HAP-1 (cell line): ENCODE measurements at regions not wholly inside any gene's neighbourhood (a gene's known extent, or its start where the extent isn't known, plus 50 kb on each side); places are given as distances from the start of the nearest gene placed in this dataset.

Source experiments
- DNase-seq, 2 experiments: peaks; one replicate each; pipeline ENCODE4 v3.0.0-alpha.2; 2016 to 2020; ENCODE audit warnings: low spot score in 2 of 2
- H3K27me3 ChIP-seq: fragments of 250-450 bp; sonication (Bioruptor Pico); 2 replicates; pipeline ENCODE4 v1.5.1; 2020; ENCODE audit warnings: low read depth, mild to moderate bottlenecking, moderate library complexity
- H3K36me3 ChIP-seq: fragments of 250-450 bp; sonication (Bioruptor Pico); replicated peaks from 2 replicates; pipeline ENCODE4 v1.5.1; 2020; ENCODE audit warnings: mild to moderate bottlenecking
- H3K4me1 ChIP-seq: fragments of 250-450 bp; sonication (Bioruptor Pico); 2 replicates; pipeline ENCODE4 v1.5.1; 2020; ENCODE audit warnings: mild to moderate bottlenecking
- H3K4me3 ChIP-seq: fragments of 250-450 bp; sonication (Bioruptor Pico); 2 replicates; pipeline ENCODE4 v1.5.1; 2020; ENCODE audit warnings: mild to moderate bottlenecking, moderate library complexity
- H3K9me3 ChIP-seq: fragments of 250-450 bp; sonication (Bioruptor Pico); 2 replicates; pipeline ENCODE4 v1.5.1; 2020; ENCODE audit warnings: mild to moderate bottlenecking, moderate library complexity
- in situ Hi-C: fragments of 300-500 bp; cut with MboI; formaldehyde crosslinking; loops from 3 replicates; pipeline ENCODE4 v1.14.3; 2020; ENCODE audit warnings: low sequenced_read_pairs, inconsistent platforms, mixed read lengths

GRCh38 chr10:128211064-128211504 is 84.9 kb upstream of the MKI67 start:
- no peaks in the 10 kb centered on the region for H3K27me3 ChIP-seq
- no peak for DNase-seq
- no peaks in the 10 kb centered on the region for H3K4me1 ChIP-seq
- H3K36me3 ChIP-seq, result no peaks in the 10 kb centered on the region
- in situ Hi-C loops, result no loop called here
- peak overlapping the region; percentile 47 for H3K4me3 ChIP-seq
- no peaks in the 10 kb centered on the region for H3K9me3 ChIP-seq

GRCh38 chr10:128211953-128212727 is 85.9 kb upstream of the MKI67 start:
- peak; percentile 76 to 90 for DNase-seq
- H3K9me3 ChIP-seq, result no peaks in the 10 kb centered on the region
- no peaks in the 10 kb centered on the region for H3K4me1 ChIP-seq
- in situ Hi-C loops, result no loop called here
- no peak overlapping the region for H3K4me3 ChIP-seq
- H3K36me3 ChIP-seq, result no peaks in the 10 kb centered on the region
- no peaks in the 10 kb centered on the region for H3K27me3 ChIP-seq

- Histone ChIP-seq H3K9me3 (no peaks in the 10 kb centered on the region), H3K36me3 (no peaks in the 10 kb centered on the region), H3K4me1 (no peaks in the 10 kb centered on the region), H3K27me3 (no peaks in the 10 kb centered on the region), H3K4me3 (no peak overlapping the region)
- in situ Hi-C loops, result no loop called here
- no peak for DNase-seq
Measured at GRCh38 chr10:128213156-128213555, 86.9 kb upstream of the MKI67 start.

GRCh38 chr10:128215733-128216132 is 89.5 kb upstream of the MKI67 start:
- in situ Hi-C loops, result no loop called here
- Histone ChIP-seq H3K4me3 (no peak overlapping the region), H3K36me3 (no peaks in the 10 kb centered on the region), H3K9me3 (no peaks in the 10 kb centered on the region), H3K4me1 (no peaks in the 10 kb centered on the region), H3K27me3 (no peaks in the 10 kb centered on the region)
- DNase-seq, result no peak

GRCh38 chr10:128217136-128217535 is 90.9 kb upstream of the MKI67 start:
- in situ Hi-C loops, result no loop called here
- H3K4me1 ChIP-seq, result peaks cover 2% of the 10 kb centered on the region; the same call in 1 of the 2 replicates
- H3K27me3 ChIP-seq, result no peaks in the 10 kb centered on the region
- no peaks in the 10 kb centered on the region for H3K9me3 ChIP-seq
- no peak overlapping the region for H3K4me3 ChIP-seq
- H3K36me3 ChIP-seq, result no peaks in the 10 kb centered on the region
- no peak for DNase-seq

GRCh38 chr10:128218161-128218560 is 91.9 kb upstream of the MKI67 start:
- no peaks in the 10 kb centered on the region for H3K36me3 ChIP-seq

GRCh38 chr10:128219295-128219694 is 93.1 kb upstream of the MKI67 start:
- Histone ChIP-seq H3K4me3 (no peak overlapping the region), H3K9me3 (no peaks in the 10 kb centered on the region), H3K36me3 (no peaks in the 10 kb centered on the region), H3K27me3 (no peaks in the 10 kb centered on the region), H3K4me1 (peaks cover 2% of the 10 kb centered on the region; the same call in 1 of the 2 replicates)
- DNase-seq, result no peak
- in situ Hi-C loops, result no loop called here

More at GRCh38 chr10:128218161-128218560, 91.9 kb upstream of the MKI67 start:
- DNase-seq, result no peak
- H3K9me3 ChIP-seq, result no peaks in the 10 kb centered on the region
- no peaks in the 10 kb centered on the region for H3K27me3 ChIP-seq
- in situ Hi-C loops, result no loop called here
- H3K4me3 ChIP-seq, result no peak overlapping the region
- peaks cover 2% of the 10 kb centered on the region; the same call in 1 of the 2 replicates for H3K4me1 ChIP-seq

- no peak for DNase-seq
- no peak overlapping the region for H3K4me3 ChIP-seq
- H3K36me3 ChIP-seq, result no peaks in the 10 kb centered on the region
- no peaks in the 10 kb centered on the region for H3K9me3 ChIP-seq
- peaks cover 2% of the 10 kb centered on the region; the same call in 1 of the 2 replicates for H3K4me1 ChIP-seq
- in situ Hi-C loops, result no loop called here
- H3K27me3 ChIP-seq, result no peaks in the 10 kb centered on the region
Measured at GRCh38 chr10:128220021-128220420, 93.8 kb upstream of the MKI67 start.

- DNase-seq, result no peak
- Histone ChIP-seq H3K4me3 (no peak overlapping the region), H3K27me3 (no peaks in the 10 kb centered on the region), H3K36me3 (no peaks in the 10 kb centered on the region), H3K4me1 (peaks cover 2% of the 10 kb centered on the region; the same call in 1 of the 2 replicates), H3K9me3 (no peaks in the 10 kb centered on the region)
- in situ Hi-C loops, result no loop called here
Measured at GRCh38 chr10:128221117-128221516, 94.9 kb upstream of the MKI67 start.

- Histone ChIP-seq H3K9me3 (no peaks in the 10 kb centered on the region), H3K4me1 (peaks cover 2% of the 10 kb centered on the region; the same call in 1 of the 2 replicates), H3K36me3 (no peaks in the 10 kb centered on the region), H3K4me3 (no peak overlapping the region), H3K27me3 (no peaks in the 10 kb centered on the region)
- in situ Hi-C loops, result no loop called here
- no peak for DNase-seq
Measured at GRCh38 chr10:128221807-128222206, 95.6 kb upstream of the MKI67 start.

- no peaks in the 10 kb centered on the region for H3K9me3 ChIP-seq
- no peaks in the 10 kb centered on the region for H3K27me3 ChIP-seq
- no peak overlapping the region for H3K4me3 ChIP-seq
- no peaks in the 10 kb centered on the region for H3K36me3 ChIP-seq
- H3K4me1 ChIP-seq, result peaks cover 2% of the 10 kb centered on the region; the same call in 1 of the 2 replicates
- no peak for DNase-seq
- in situ Hi-C loops, result no loop called here
Measured at GRCh38 chr10:128222332-128222849, 96.2 kb upstream of the MKI67 start.

GRCh38 chr10:128230401-128230800 is 104.2 kb upstream of the MKI67 start:
- no peaks in the 10 kb centered on the region for H3K4me1 ChIP-seq
- in situ Hi-C loops, result no loop called here
- no peaks in the 10 kb centered on the region for H3K27me3 ChIP-seq
- H3K4me3 ChIP-seq, result no peak overlapping the region
- no peaks in the 10 kb centered on the region for H3K36me3 ChIP-seq
- H3K9me3 ChIP-seq, result no peaks in the 10 kb centered on the region
- DNase-seq, result no peak

GRCh38 chr10:128233422-128233821 is 107.2 kb upstream of the MKI67 start:
- in situ Hi-C loops, result no loop called here
- H3K4me3 ChIP-seq, result no peak overlapping the region
- DNase-seq, result no peak

GRCh38 chr10:128237710-128238109 is 111.5 kb upstream of the MKI67 start:
- in situ Hi-C loops, result no loop called here
- Histone ChIP-seq H3K4me3 (no peak overlapping the region), H3K4me1 (no peaks in the 10 kb centered on the region), H3K27me3 (no peaks in the 10 kb centered on the region), H3K36me3 (no peaks in the 10 kb centered on the region), H3K9me3 (no peaks in the 10 kb centered on the region)
- no peak for DNase-seq

More at GRCh38 chr10:128233422-128233821, 107.2 kb upstream of the MKI67 start:
- H3K27me3 ChIP-seq, result no peaks in the 10 kb centered on the region
- no peaks in the 10 kb centered on the region for H3K4me1 ChIP-seq
- no peaks in the 10 kb centered on the region for H3K36me3 ChIP-seq
- no peaks in the 10 kb centered on the region for H3K9me3 ChIP-seq
